ENCODE measurements at regions not wholly inside any gene's neighbourhood (a gene's known extent, or its start where the extent isn't known, plus 50 kb on each side); places are given as distances from the start of the nearest gene placed in this dataset.
"Not testable (repeated sequence)": the region's sequence is repeated elsewhere in the genome, so short reads cannot be mapped to it uniquely, and the experiment has no call there.

DNA sequence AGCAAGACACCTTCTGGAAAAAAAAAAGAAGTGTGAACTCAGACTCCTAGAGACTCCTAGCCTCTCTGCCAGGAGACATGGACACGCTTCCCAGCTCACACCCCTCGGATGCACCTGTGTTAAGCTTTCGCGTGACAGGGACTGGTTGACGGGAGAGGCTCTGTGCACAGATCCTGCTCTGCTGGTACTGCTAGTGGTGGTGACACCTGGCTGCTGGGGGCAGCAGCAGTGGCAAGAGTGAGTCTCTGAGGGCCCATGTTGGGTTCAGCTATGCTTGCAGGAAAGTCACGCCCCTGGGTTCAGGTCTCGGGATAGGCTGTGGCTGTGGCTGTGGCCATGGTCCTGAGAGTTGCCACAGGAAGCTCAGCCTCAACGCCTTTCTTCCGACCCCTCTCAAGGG, 81.1 kb downstream of the XRCC2 start:
- DNase-seq = peak in 1 of 58 donors; percentile 0

- no peak for DNase-seq
These were observed 84.0 kb downstream of the XRCC2 start for GRCh38 chr7:152591976-152592375.

- no peak for DNase-seq
These were observed 85.5 kb downstream of the XRCC2 start for GRCh38 chr7:152590481-152590880.

GRCh38 chr7:152589821-152590220, 86.1 kb downstream of the XRCC2 start:
- DNase-seq = not testable (repeated sequence)

DNA sequence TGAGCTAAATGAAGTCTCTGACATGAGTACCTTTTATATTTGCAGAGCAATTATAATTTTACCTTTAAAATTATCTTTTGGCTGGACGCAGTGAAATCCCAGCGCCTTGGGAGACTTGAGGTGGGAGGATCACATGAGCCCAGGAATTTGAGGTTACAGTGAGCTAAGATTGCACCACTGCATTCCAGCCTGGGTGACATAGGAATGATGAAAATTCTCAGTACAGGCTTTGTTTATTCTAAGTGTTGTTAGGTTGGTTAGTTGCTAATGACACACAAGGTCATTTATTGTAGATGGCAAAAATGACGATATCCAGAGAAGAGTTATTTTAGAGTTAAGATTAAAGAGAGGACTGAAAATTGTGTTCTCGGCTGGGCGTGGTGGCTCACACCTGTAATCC, 87.6 kb downstream of the XRCC2 start:
- no peak for DNase-seq

DNA sequence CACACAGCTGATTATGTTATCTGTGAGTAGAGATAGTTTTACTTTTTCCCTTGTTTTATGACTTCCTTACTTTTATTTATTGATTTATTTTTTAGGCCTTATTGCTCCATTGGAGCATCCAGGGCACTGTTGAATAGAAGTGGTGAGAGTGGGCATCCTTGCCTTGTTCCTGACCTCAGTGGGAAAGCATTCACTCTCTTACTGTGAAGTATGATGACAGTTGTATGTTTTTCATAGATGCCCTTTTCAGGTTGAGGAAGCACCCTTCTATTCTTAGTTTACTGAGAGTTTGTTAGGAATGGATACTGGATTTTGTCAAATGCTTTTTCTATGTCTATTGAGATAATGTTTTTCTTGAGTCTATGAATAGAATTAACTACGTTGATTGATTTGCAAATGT, 88.6 kb downstream of the XRCC2 start:
- DNase-seq = no peak

DNA sequence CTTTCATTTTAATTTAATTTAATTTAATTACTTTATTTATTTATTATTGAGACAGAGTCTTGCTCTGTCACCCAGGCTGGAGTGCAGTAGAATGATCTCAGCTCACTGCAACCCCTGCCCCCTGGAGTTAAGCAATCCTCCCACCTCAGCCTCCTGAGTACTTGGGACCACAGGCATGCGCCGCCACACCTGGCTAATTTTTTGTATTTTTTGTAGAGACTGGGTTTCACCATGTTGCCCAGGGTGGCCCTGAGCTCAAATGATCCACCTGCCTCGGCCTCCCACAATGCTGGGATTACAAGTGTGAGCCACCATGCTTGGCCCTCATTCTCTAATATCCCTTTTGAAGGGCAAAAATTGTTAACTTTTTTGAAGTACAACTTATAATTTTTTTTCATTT, 92.9 kb downstream of the XRCC2 start:
- no peak for DNase-seq

- DNase-seq = no peak
These were observed 96.9 kb downstream of the XRCC2 start for GRCh38 chr7:152579070-152579469.

DNA sequence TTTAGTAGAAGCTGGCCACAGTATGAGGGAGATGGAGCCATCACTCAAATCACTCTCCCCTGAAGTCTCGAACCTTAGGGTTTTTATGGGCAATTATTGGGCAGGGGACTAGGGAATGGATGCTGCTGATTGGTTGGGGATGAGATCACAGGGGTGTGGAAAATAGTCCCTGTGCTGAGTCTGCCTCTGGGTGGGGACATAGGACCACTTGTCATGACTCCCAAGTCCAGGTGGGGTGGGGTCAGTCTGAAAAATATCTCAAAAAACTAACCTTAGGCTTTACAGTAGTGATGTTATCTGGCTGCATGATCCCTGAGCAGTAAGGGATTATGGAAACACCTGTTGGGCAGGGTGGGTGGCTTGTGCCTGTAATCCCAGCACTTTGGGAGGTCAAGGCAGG, 98.6 kb downstream of the XRCC2 start:
- DNase-seq = no peak

DNA sequence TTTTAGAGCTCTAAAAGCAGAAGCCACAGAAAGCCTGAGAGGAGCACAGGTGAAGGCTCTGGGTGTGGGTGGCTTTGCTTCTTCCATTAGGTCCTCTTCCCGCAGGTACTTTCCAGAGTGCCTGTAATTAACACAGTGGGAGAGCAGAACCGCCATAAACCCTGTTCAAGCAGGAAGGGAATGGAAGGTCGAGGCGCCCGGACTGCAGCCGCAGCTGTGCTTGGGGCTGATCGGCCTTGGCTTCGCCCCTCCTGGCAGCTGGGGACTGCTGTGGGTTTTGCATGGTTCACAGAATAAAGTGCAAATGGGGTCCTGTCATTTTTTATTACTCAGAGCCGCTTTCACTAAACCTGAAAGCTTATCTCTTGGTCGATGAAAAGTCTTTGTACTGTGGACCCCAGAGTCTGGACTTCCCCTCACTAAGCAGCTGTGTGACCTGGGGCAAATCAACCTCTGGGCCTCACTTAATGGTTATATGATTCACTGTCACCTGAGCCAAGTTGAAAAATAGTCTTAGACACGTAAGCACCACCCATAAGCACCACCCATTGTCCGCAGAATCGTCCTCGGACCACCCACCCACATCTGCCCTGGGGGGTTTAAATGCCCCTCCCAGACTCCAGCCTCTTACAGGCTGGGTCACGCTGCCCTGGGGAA, 100.9 kb downstream of the XRCC2 start:
- DNase-seq = no peak

GRCh38 chr7:152573186-152573585, 102.8 kb downstream of the XRCC2 start:
- DNase-seq = not testable (repeated sequence)

DNA sequence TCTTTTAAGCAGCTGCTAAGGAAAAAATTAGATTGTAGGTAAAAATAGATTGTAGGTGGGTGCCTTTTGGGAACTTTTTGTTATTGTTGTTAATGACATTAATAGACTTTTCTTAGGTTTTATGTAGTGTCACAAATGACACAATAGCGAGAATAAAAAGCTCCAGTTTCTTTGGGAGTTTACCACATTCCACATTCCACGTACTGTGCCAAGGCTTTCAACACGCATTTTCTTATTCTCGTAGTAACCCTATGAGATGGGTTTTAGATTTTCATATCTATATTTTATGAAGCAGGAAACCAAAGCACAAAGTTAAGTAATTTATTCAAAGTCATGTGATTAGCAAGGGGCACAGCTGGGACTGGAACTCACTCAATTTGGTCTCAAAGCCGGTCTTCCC, 103.8 kb downstream of the XRCC2 start:
- no peak for DNase-seq

- no peak for DNase-seq
These were observed 104.9 kb downstream of the XRCC2 start for GRCh38 chr7:152571068-152571467.

DNA sequence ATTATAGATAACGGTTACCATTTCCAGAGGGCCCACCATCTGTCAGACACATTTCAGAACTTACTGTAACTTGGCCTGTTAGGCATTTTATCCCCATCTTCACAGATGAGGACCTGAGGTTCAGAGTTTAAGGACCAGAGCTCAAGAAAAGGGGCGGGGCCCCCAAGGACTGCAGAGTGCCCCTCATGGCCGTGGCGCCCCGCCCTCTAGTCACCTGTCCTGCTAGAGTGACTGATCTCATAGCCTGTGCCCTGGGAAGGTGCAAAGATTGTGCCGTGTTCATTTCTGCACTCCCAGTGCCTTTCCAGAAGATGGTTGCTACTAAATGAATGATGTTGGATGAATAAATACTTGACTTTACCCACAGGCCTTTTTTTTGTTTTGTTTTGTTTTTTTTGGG, 107.0 kb downstream of the XRCC2 start:
- DNase-seq = no peak

DNA sequence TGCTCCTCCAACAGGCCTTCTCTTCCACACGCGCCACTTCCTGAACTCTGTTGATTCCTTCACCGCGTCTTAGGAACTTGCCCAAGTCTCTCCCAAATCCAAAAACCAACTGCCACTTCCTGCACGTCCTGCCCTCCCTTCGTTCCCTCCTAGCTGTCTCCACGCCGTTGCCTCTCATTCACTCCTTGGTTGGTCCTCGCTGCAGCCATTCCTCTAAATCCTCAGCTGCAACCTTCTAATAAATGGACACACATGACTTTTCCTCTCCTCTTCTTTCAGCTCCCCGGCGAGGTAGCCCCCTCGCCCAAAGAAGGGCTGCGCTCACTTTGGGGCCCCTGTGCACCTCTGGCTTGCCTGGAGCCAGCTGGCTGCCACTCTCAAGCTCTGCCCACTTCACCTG, 110.2 kb downstream of the XRCC2 start:
- DNase-seq = no peak

- no peak for DNase-seq
These were observed 111.2 kb downstream of the XRCC2 start for GRCh38 chr7:152564656-152565250.

DNA sequence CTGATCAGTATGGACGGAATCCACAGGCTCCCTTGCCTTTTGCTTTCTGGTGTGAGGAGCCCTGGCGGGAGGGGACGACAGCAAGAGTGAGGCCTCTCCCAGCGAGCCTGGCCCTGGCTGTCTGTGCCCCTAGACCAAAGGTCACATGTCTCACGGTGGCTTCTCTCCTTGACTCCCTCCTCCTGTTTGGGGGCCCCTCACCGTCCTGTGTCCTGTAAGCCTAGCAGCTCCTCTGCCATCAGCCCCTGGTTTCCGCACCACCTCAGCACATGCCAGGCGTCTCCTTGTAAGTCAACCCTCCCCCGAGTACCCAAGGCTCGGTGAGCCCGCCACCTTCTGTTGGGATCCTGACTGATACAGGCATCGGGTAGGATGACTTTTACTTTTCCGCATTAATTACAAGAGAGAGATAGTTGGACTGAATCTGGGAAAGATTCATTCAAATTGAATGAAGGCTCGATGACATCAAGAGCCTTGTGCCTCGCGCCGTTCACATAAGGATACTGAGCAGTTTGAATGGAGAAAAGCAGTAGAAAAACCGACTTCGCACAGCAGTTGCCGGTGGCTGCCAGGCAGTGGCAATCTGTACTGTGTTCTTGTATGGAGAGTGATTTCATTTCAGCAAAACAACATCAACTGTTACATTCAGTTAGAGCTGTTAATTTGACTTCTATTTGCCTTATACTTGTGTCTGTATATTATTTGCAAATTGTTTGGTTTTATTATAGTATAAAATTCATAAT, 119.8 kb downstream of the XRCC2 start:
- no peak for DNase-seq

GRCh38 chr7:152553671-152554317, 118.0 kb upstream of the KMT2C start:
- DNase-seq = no peak

DNA sequence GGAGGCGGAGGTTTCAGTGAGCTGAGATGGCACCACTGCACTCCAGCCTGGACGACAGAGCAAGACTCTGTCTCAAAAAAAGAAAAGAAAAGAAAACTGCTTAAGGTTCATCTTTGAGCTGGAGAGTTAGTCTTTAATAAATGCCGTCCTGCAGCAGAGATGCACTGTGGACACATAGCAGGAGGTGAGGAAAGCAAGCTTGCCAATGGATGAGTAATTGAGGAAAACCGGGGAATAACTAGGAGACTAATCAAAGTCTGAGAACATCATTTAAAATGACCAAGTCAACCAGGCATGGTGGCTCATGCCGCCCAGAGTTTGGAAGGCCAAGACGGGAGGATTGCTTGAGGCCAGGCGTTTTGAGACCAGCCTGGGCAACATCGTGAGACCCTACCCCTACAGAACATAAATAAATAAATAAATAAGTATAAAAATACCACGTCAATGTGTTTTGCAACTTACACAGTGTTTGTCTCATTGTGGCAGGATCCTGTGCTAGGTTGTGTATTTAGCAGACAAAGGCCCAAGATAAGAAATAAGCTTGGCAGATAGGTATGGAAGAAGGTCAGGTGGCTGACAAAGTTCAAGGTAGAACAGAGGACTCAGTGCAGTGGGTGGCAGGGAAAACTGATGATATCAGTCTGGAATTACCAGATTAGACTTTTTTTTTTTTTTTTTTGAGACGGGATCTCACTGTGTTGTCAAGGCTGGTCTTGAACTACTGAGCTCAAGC, 115.7 kb upstream of the KMT2C start:
- no peak for DNase-seq

DNA sequence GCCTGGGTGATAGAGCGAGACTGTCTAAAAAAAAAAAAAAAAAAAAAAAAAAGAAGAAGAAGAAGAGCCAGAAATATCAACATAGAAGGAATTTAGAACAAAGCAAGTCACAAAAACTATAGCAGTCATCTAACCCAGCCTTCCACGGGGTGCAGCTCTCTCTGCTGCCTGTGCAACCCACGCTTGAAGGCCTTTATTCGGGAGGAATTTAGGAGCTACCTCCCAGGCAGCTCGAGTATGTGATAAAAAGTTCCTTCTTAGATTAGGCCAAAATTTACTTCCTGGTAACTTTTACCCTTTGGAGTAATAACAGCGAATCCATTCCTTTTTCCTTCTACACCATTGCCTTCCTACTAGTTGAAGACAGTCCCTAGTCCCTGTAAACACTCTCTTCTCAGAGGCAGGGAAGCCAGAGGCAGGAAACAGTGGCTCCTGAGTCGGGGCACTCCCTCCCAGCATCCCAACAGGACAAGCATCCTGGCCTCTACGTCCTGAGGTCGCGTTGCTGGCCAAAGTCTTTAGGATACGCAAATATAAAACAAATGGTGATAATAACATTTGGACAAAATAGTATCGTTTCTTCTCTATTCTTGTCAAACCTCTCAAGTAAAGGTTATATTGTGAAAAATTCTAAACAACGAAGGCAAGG, 109.3 kb upstream of the KMT2C start:
- DNase-seq = no peak

DNA sequence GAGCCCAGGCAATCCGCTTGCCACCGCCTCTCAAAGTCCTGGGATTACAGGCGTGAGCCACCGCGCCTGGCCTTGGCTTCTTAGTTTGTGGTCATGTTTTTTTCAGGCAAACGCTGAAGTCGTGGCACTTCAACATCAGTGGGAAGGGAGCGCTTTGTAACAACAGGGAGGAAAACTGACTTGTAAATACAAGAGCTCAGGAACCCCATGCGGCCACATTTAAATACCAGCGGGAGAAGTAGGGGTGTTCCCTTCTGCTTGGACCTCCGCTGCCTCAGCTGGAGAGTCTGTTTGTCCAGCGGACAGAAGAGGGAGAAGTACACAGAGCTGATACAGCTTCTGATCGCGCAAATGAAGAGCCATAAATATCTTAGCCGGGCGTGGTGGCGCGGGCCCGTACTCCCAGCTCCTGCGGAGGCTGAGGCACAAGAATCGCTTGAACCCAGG, 108.7 kb upstream of the KMT2C start:
- DNase-seq = no peak
